ENCODE measurements at regions not wholly inside any gene's neighbourhood (a gene's known extent, or its start where the extent isn't known, plus 50 kb on each side); places are given as distances from the start of the nearest gene placed in this dataset.
"Not testable (repeated sequence)": the region's sequence is repeated elsewhere in the genome, so short reads cannot be mapped to it uniquely, and the experiment has no call there.

GRCh38 chr4:96972920-96973319 lies 1133.0 kb downstream of the PDHA2 start:
- DNase-seq (ENCODE audit: low read depth) = no peak

- DNase-seq (ENCODE audit: low read depth) = no peak
These were observed 1134.4 kb downstream of the PDHA2 start for GRCh38 chr4:96974295-96974694.

- no peak for DNase-seq (ENCODE audit: low read depth)
These were observed 1143.9 kb downstream of the PDHA2 start for GRCh38 chr4:96983830-96984229.

DNA sequence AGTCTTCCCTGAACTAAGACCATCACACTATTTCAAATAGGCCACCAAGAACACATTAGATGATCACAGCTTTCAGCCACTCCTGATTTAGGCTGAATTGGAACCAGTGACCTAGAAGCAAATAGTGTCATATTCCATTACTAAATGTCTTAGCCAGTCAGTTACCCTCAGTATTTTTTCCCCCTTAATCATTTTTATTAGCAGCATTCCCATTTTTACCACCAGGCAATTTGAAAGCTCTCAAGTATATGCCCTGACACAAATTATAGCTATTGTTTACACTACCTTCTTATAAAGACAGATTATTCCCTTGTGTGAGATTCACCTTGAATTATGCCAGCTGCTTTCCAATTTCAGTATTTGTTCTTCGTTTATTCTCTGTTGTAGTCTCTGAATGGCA lies 1146.9 kb downstream of the PDHA2 start:
- DNase-seq (ENCODE audit: low read depth) = no peak

DNA sequence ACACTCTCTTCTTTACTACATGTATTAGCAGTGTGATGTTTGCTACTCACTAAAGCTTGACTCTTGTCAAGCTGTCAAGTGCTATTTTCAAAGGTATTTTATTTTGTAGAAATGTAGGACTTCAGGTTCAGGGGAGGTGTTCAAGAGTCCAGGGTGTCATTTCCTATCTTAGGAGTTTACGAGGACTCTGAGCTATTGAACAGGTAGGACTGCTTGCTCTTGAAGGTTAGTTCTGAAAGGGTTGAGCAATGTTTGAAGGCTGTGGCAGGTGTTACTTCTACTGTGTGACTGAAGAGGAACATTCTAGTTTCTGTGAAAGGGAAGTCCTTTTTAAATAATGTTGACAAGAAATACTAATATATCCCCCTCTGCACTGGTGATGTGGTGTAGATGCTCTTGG lies 1151.2 kb downstream of the PDHA2 start:
- no peak for DNase-seq (ENCODE audit: low read depth)

DNA sequence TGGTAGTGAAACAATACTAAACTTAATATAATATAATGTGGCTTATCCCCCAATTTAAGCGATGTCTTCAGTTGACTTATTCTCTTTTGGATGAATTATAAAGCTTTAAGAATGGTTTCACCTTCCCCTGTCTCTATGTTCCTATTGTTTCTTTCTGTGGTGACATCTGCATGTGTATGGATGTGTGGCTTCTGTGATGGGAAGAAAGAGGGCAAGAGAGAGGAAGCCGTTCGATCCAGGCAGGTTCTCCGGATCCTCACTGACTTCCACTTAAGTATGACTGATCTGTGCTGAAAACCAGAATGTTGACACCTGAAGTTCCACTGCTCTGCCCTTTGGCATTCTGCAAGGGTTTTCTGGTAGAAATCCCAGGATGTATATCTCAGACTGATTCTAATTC lies 1150.8 kb downstream of the STPG2 start:
- DNase-seq (ENCODE audit: low read depth) = no peak

GRCh38 chr4:96993560-96993959 lies 1149.7 kb downstream of the STPG2 start:
- DNase-seq (ENCODE audit: low read depth) = no peak

GRCh38 chr4:97003715-97004114 lies 1139.6 kb downstream of the STPG2 start:
- DNase-seq (ENCODE audit: low read depth) = no peak

GRCh38 chr4:97013309-97013708 lies 1130.0 kb downstream of the STPG2 start:
- no peak for DNase-seq (ENCODE audit: low read depth)

DNA sequence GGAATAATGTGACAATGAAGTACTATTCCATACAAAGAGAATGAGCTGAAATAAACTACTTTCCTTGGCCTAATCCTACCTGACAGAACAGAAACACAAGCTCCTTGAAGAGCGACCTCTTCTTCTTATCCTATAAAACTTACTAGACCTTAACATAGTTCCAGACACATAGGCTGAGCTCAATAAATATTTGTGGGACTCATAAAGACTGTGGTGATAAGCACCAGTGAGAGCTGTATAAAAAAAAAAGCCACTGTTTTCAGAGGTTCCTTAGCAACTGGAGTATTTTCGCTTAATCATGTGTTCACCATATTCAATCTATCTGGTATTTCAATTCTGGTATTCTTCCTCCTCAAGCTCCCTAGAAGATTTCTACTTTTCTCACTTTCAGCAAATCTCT lies 1129.6 kb downstream of the STPG2 start:
- DNase-seq (ENCODE audit: low read depth) = no peak

- no peak for DNase-seq (ENCODE audit: low read depth)
These were observed 1128.0 kb downstream of the STPG2 start for GRCh38 chr4:97015301-97015700.

DNA sequence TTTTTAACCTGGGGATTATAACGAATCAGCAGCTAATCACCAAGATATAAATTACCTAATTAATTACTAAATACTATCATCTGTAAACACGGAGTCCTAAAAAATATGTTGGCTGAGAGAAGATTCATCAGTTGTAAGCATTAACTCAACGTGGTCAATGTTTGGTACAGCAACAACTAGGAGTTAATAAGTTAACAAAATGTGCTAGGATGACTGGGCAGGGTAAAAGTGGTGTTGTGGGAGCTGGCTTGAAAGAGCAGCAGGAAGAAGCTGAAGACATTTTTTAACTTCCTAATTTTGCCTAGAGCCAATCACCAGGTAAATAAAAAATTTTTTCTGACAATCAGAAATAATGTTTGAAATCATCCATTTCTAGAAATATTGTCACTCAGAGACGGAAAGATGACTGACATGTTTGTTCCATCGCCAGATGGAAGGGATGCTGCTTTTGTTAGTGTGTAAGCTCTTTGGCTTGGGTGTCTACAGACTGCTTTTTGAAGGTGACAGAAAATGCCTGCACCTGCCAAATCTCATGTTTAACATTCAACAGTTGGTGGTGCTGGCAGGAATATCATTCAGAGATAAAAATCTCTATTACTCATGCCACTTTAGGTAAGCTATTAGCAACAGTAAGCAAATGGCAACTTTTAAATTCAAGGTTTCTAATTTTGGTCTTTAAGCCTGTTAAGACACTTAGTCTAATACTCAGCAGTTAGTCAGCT lies 1126.9 kb downstream of the STPG2 start:
- no peak for DNase-seq (ENCODE audit: low read depth)

- DNase-seq (ENCODE audit: low read depth) = no peak
These were observed 1115.4 kb downstream of the STPG2 start for GRCh38 chr4:97027728-97028410.

GRCh38 chr4:97028785-97029184 lies 1114.5 kb downstream of the STPG2 start:
- DNase-seq (ENCODE audit: low read depth) = no peak

DNA sequence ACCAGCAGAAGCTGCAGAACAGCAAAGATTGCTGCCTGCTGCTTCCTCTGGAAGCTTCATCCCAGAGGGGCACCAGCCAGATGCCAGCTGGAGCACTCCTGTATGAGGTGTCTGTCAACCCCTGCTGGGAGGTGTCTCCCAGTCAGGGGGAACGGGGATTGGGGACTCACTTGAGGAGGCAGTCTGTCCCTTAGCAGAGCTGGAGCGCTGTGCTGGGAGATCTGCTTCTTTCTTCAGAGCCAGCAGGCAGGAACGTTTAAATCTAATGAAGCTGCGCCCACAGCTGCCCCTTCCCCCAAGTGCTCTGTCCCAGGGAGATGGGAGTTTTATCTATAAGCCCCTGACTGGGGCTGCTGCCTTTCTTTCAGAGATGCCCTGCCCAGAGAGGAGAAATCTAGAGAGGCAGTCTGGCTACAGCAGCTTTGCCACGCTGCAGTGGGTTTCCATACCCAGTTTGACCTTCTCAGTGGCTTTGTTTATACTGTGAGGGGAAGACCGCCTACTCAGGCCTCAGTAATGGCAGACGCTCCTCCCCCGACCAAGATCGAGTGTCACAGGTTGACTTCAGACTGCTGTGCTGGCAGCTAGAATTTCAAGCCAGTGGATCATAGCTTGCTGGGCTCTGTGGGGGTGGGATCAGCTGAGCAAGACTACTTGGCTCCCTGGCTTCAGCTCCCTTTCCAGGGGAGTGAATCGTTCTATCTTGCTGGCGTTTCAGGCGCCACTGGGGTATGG lies 1105.7 kb downstream of the STPG2 start:
- not testable (repeated sequence) for DNase-seq (ENCODE audit: low read depth)

GRCh38 chr4:97038146-97038516 lies 1105.1 kb downstream of the STPG2 start:
- DNase-seq (ENCODE audit: low read depth) = no peak

GRCh38 chr4:97072666-97073065 lies 1070.6 kb downstream of the STPG2 start:
- no peak for DNase-seq (ENCODE audit: low read depth)

GRCh38 chr4:97073194-97073593 lies 1070.1 kb downstream of the STPG2 start:
- no peak for DNase-seq (ENCODE audit: low read depth)

DNA sequence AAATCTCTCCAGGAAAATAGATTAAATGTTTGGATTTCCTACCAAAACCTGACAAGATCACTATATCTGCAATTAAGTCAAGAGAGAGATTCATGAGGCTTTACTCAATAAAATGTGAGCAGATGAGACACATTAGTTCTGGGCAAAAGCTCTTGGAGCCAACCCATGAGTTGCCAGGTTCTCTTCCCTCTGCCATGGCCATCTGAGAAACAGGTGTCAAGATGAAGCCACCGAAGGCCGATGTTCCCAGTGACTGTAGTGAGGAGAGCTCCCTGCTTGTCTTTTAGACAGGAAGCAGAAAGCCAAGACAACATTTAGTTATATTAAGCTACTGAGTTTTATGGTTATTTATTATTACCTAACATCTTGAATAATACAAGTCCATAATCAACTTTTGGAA lies 1068.7 kb downstream of the STPG2 start:
- no peak for DNase-seq (ENCODE audit: low read depth)

- DNase-seq (ENCODE audit: low read depth) = no peak
These were observed 1061.3 kb downstream of the STPG2 start for GRCh38 chr4:97081951-97082350.

- DNase-seq (ENCODE audit: low read depth) = not testable (repeated sequence)
These were observed 1046.2 kb downstream of the STPG2 start for GRCh38 chr4:97097036-97097435.

DNA sequence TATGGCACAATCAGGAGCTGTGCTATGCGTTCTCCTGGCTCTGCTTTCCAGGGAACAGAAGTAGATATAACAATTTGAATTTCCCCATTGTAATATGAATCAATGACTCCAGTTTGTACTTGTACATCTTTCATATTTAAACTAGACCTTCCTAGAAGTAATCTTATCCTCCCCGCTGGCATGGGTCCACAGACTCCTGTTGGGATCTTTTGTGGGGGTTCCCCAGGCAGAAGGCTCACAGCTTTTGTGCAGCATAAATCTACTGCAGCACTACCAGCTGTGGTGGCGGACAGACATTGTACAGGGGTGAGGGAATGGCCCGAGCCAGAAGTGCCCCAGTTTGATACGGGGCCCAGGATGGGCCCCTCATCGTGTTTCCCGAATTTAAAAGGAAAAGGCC lies 1042.1 kb downstream of the STPG2 start:
- DNase-seq (ENCODE audit: low read depth) = not testable (repeated sequence)

DNA sequence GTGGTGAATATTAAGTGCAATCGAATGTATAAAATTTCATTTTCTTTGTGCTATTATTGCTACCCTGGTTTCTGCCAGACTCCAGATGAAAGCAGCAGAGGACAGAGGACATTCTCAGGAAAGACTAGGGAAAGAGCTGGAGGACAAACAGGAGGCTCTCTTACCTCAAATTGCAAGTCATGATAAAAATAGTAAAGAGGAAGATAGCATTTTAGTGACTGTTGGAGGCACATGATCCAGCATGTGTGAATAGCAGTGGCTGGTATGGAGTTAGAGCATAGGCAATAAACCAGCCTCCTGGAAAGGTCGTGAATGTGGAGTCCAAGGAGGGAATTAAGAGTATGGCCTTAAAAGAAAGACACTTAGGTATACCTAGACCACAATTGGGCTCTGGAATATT lies 1040.0 kb downstream of the STPG2 start:
- DNase-seq (ENCODE audit: low read depth) = no peak

All from ELR (cell line).